DMS 273 treated with DMSO at 0.1 percent for 48 hours (cell line): ENCODE measurements at regions not wholly inside any gene's neighbourhood (a gene's known extent, or its start where the extent isn't known, plus 50 kb on each side); places are given as distances from the start of the nearest gene placed in this dataset.
"Not testable (repeated sequence)": the region's sequence is repeated elsewhere in the genome, so short reads cannot be mapped to it uniquely, and the experiment has no call there.

Experiments used
- DNase-seq: peaks from one replicate; lab custom pipeline; 2025; lab: John Stamatoyannopoulos, UW

DNA sequence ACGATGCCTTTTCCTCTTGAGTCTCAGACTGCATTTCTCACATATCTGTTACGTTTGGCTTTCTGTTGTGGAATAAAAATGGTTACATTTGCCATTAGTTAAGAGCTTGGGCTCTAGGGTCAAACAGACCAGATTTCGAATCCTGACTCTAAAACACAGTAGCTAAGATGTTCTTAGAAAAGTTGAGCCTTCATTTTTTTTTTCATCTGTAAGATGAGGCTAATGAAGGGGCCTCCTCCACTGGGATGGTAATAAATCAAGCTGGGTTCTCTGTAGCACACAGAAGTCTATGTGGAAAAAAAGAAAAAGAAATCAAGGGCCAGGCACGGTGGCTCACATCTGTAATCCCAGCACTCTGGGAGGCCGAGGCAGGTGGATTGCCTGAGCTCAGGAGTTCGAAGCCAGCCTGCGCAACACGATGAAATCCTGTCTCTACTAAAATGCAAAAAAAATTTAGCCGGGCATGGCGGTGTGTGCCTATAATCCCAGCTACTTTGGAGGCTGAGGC is 49.9 kb upstream of the CAPRIN1 start:
- no peak for DNase-seq

DNA sequence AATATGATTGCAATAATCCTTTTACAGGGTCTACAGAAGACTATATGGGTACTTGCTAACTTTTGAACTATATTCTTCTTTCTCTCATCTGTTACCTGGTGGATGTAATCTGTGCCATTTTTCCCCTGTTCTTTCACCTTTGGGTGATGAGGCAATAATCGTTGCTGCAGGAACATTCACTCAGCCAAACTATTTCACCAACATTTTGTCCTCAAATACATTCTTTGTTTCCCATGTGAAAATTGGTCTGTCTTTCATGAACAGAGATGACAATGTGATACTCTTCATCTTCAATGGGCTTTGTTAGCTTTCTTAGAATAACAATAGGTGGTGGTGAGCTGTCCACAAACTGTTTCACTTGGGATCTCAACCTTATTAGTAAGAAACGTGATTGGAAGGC is 52.1 kb upstream of the CAPRIN1 start:
- DNase-seq: no peak

DNA sequence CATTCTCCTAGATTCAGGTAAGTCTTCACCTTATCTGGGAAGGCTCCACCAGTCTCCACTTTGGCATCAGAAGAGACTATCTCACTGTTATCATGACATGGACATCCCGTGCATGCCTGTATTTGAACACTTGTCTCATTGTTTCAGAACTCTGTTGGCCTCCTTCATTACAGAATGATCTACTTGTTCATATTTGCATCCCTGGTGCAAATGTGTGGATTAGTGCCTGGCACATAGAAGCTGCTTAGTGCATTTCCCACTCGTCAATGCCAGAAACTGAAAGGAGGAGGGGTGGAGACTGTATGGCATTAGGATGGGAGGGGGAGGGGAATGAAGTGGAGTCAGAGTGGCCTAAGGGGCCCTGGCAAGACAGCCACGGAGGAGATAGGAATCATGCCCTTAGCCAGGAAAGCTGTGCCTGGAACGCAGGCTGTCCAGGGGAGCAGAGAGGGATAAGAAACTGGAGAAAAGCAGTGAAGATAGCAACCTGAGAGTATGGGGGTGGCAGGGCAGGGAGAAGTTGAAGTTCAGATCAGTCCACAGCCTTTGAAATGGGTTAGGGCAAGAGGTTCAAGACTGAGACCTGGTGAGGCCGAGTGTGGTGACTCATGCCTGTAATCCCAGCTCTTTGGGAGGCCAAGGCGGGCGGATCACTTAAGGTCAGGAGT is 53.8 kb upstream of the CAPRIN1 start:
- DNase-seq: no peak

DNA sequence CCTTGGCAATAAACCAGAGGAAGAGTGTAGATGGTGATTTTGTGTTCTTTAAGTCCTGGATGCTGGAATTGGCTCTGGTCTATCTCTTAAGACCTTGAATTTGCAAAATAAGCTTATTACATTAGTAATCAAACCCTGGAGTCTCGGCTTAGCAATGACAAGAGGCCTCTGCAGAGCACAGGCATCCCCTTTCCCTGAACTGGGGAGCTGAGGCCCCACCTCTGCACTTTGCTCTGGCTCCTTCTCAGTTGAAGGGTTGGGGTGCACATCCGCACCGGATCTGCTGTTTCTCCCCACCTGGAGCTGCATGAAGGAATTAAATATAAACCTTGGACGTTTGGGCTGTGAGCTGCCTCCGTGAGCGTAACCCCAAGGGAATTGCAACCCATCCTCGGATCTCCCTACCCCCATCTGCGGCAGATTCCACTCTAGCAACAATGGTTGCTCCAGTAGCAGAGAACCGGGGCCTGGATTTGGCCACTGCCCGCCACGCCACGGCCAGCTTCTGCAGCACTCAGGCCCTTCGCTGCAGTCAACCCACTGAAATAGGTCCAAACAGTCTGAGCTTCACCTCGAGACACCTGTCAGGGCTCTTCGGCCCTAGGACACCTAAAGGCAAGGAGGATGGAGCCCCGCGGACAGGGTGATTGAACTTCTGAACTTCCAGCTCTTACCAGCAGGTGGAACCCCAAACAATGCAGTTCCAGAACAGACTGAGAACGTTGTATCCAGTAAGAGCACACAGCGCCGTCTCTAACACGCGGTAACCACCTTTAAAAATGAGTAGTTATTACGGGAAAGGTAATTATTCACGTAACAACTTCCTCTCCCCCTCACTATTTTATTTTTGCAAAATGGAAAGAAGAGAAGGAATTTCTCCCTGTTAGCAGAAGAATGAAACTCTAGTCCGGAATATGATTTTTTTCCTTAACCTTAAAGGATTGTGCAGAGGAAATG is 54.8 kb upstream of the CAPRIN1 start:
- DNase-seq: peak; percentile 26

DNA sequence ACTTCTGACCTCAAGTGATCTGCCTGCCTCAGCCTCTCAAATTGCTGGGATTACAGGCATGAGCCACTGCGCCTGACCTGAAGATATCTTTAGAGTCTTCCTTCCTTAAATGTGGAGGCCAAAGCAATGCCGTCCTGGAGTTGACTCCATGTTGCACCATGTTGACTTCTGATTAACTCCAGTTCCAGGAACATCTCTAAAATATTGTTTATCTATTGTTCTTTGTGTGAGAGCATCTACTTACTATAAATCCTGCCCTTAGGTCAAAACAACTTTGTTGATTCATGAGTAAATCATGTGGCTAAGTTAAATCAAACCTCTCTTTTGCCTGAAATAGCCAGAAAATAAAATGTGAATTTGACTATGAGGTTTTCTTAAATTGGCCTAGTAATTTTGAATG is 56.6 kb upstream of the CAPRIN1 start:
- no peak for DNase-seq

DNA sequence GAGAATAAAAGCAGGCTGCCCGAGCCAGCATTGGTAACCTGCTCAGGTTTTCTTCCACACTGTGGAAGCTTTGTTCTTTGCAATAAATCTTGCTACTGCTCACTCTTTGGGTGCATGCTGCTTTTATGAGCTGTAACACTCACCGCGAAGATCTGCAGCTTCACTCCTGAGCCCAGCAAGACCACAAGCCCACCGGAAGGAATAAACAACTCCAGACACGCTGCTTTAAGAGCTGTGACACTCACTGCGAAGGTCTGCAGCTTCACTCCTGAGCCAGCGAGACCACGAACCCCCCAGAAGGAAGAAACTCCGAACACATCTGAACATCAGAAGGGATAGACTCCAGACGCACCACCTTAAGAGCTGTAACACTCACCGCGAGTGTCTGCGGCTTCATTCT is 60.4 kb upstream of the CAPRIN1 start:
- DNase-seq: not testable (repeated sequence)

DNA sequence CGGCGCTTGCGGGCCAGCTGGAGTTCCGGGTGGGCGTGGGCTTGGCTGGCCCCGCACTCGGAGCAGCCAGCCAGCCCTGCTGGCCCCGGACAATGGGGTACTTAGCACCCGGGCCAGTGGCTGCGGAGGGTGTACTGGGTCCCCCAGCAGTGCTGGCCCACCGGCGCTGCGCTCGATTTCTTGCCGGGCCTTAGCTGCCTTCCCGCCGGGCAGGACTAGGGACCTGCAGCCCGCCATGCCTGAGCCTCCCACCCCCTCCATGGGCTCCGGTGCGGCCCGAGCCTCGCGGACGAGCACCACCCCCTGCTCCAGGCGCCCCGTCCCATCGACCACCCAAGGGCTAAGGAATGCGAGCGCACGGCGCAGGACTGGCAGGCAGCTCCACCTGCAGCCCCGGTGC is 61.4 kb upstream of the CAPRIN1 start:
- not testable (repeated sequence) for DNase-seq

DNA sequence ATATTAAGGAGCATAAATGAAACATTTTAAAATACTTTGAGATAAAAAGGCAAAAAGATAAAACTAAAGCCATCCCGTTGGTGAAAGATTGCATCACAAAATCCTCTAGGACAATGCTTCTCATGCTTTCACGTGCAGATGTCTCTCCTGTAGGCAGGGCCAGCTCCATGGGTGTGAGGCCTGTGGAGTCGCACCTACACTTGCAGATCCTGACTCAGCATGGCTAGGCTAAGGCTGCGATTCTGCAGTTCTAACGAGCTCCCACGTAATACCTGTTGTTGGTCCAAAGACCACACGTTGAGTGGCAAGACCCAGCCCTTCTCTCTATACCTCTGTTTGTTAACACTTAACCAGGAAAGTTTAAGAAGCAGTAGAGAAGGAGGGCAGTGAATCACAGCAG is 62.1 kb upstream of the CAPRIN1 start:
- no peak for DNase-seq

DNA sequence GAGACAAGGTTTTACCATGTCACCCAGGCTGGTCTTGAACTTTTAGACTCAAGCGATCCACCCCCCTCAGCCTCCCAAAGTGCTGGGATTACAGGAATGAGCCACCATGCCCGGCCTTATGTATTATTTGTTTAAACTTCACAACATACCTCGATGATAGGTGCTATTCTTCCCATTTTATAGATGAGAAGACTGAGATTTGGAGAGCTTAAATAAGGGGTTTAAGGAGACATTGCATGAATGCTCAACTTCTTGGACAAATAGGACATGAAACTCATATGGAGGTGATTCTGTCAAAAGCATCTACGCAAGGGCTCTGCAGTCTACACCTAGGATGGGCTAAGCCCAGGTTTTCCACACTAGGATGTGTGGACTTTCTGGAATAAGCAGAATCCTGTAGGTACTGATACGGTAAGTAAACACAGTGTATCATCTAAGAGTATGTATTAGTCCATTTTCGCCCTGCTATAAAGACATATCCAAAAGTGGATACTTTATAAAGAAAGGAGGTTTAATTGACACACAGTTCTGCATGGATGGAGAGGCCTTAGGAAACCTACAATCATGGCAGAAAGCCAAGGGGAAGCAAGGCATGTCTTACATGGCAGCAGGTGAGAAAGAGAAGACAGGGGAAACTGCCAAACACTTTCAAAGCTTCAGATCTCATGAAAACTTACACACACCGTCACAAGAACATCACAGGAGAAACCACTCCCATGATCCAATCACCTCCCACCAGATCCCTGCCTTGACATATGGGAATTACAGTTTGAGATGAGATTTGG is 62.8 kb upstream of the CAPRIN1 start:
- DNase-seq: no peak

DNA sequence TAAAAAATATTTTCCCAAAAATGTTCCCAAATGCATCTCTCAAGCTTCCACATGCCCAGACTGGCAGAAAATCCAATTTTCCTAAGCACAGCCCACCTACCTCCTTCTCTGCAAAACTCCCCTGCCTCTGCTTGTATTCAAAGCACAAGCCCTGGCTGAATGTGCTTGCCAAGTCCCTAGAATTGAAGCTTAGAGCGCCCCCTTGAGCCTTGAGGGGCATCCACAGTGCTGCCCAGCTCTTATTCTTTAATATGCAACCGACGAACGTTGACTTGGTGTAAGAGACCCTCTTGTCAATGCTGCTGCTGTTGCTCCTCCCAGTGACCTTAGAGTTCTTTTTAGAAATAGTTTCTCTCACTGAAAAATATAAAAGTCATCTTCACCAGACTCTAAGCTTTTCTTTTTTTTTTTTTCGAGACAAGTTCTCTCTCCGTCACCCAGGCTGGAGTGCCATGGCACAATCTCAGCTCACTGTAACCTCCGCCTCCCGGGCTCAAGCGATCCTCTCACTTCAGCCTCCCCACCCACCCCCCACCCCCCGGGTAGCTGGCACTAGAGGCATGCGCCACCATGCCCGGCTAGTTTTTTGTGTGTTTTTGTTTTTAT is 63.5 kb upstream of the CAPRIN1 start:
- DNase-seq: peak; percentile 40

DNA sequence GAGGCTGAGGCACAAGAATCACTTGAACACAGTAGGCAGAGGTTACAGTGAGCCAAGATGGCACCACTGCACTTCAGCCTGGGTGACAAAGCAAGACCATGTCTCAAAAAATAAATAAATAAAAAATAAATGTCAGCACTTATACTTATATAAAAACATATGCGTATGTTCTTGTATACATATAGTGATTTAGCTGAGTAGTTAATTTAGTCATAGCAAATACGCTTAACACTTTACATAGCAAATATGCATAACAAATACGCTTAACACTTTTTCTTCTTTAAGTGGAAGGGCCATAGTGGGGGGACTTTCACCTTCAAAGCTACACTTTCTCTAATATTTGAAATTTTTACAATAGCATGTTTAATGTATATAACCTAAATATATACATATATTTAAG is 64.0 kb upstream of the CAPRIN1 start:
- DNase-seq: no peak

DNA sequence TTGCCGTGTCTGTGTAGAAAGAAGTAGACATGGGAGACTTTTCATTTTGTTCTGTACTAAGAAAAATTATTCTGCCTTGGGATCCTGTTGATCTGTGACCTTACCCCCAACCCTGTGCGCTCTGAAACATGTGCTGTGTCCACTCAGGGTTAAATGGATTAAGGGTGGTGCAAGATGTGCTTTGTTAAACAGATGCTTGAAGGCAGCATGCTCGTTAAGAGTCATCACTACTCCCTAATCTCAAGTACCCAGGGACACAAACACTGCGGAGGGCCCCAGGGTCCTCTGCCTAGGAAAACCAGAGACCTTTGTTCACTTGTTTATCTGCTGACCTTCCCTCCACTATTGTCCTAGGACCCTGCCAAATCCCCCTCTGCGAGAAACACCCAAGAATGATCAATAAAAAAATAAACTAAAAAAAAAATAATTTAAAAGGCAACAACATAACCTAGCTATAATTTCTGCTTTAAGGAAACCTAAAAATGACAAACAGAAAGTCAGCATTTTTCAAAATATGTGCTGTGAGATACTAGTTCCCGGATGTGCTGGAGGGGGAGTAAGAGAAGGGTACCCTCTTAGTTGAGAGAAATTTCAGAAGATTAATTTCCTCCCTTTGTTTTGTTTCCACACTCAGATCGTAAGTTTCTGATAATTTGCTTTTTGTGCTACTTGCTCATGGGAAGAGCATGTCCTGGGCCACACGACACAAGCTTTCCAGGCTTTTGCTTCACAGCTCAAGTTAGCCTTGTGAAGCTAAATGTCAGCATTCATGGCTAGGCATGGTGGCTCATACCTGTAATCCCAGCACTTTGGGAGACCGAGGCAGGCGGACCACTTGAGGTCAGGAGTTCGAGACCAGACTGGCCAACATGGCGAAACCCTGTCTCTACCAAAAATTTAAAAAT is 64.7 kb upstream of the CAPRIN1 start:
- DNase-seq: not testable (repeated sequence)

DNA sequence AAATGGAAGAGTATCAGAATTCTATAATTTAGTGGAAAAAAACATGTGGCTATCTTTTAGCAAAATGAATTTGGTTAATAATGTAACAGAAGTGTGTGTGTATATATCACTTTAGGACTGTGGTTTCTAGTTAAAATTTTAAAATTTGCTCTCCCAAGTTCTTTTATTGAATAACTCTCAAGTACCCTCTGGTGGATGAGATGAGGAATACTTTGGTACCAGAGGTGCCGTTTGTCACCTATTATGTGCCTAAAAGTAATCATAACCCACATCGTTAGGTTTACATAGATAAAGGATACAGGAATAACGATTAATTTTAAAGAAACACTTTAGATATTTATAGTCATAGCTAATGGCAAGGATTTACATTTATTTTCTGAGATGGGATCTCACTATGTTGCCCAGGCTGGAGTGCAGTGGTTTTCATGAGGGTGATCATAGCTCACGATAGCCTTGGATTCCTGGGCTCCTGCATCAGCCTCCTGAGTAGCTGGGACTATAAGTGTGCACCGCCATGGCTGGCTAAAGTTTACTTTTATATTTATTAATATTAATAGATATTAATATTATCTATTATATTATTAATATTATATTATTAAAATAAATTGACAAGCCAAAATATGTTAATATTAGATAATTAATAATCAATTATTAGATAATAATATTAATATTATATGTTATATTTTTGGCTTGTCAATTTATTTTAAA is 66.7 kb upstream of the CAPRIN1 start:
- DNase-seq: no peak

DNA sequence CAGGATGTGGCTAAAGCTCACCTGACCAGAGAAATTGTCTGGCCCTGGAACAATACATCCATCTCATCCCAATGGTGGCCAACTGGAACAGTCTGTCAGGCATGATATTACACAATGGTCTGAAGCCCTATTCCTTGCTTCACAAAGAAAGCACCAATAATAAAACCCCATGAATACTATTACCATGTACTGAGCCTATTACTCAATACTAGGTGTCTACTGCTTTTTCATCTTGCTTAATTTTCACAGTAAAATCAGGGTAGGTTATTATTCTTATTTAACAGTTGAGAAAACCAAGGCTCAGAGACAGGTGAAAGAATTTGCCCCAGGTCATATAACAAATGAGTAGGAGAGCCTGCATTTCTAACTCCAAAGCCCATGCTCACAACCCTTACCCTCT is 68.9 kb upstream of the CAPRIN1 start:
- DNase-seq: no peak

DNA sequence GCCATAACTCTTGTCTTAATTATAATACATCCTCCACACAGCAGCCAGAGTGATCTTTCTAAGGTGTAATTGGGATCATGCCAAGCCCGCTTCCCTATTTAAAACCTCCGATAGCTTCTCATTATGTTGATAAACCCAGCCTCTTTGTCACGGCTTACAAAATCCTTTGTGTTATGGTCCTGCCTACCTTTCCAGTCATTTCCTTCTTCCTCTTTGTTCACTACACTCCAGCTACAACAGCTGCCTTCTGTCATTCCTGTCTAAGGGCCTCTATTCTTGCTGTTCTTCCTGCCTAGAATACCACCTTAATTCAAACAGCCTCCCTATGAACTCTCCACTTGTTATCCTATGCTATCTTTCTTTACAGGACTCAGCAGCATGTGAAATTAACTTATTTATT is 70.6 kb upstream of the CAPRIN1 start:
- no peak for DNase-seq

DNA sequence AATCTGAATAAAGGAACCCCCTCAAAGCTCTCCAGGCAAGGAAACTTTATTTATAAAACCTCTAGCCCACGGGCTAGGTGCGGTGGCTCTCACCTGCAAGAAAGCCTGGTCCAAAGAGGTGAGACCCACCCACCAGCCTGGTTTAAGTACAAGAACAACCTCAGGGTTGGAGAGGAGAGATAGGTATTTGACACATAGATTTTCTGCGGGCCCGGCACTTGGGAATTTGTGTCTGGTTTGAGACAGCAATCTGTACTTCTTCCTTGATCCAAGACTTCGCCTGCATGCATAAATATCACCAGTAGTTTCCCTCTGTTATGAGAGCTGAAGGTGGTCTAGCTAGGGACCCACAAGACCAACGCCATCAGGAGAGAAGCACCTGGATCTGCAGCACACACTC is 73.2 kb upstream of the CAPRIN1 start:
- DNase-seq: no peak

DNA sequence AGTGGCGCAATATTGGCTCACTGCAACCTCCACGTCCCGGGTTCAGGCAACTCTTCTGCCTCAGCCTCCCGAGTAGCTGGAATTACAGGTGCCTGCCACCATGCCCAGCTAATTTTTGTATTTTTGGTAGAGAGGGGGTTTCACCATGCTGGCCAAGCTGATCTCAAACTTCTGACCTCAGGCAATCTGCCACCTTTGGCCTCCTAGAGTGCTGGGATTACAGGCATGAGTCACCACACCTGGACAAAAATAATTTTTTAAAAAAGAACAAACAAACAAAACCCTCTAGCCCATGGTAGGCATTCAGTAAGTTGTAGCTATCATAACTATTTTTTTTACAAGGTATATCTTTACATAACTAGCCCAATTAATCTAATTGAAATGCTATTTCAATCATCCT is 73.9 kb upstream of the CAPRIN1 start:
- no peak for DNase-seq

DNA sequence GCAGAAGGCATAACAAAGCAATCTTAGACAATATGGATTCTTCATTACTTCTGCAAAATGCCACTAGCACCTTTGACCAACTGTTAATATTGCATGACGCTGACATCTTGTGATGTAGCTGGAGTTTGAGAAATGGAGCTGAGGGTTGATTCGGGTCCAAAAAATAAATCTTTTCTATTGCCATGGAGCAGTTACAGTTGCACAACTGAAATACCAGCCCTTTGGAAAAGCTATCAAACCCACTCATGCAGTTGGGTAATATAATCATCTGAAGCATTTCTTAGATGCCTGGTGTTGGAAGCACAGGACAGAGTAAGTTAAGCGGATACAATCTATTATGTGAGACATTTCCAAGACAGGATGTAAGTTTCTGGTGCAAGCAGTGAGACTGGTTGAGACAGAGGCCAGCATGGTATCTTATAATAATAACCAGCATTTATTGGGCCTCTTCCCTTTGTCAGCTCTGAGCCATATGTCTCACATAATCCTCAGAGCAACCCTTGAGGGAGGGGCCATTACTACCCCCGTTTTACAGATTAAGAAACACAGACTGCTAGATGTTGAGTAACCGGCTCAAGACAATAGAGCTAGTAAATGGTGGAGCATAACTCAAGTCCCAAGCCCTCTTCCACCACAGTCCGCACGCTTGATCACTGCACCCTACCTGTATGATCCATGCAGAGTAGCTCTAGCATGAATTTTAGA is 74.9 kb upstream of the CAPRIN1 start:
- DNase-seq: no peak

DNA sequence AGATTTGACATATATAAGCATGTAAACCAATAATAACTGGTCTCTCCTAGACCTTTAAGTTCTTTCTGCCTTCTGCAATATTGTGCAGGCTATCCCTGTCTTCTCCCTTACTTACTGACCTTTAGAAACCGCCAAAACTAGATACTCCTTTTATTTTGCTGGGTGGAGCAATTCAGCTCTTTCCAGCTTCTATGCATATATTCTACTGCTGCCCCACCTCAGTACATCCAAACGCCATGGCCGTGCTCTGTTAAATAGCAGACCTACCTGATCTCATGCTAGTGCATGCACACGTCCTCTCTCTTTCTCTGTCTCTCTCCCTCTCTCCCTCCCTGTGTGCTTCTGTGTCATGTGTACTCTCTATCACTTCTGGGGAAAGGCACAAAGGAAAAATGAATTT is 76.7 kb upstream of the CAPRIN1 start:
- DNase-seq: no peak

DNA sequence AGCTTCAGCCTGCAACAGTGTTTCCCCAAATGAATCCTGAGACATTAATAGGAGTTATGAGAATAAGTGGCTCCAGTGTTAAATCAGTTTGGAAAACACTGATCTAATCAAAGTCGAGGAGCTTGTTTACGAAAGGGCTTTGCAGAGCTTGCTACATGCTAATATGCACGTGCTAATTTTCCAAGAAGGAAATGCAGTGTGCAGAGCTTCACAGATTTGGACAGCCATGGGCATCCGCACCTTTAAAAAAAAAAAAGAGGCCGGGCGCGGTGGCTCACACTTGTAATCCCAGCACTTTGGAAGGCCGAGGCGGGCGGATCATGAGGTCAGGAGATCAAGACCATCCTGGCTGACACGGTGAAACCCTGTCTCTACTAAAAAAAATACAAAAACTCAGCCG is 79.7 kb upstream of the LMO2 start:
- not testable (repeated sequence) for DNase-seq
